ENCODE measurements at regions not wholly inside any gene's neighbourhood (a gene's known extent, or its start where the extent isn't known, plus 50 kb on each side); places are given as distances from the start of the nearest gene placed in this dataset.

- no peak for DNase-seq (ENCODE audit: low read depth)
These were observed 71.6 kb upstream of the GAREM1 start for GRCh38 chr18:32542221-32542798.

GRCh38 chr18:32530947-32531651, 60.4 kb upstream of the GAREM1 start:
- DNase-seq (ENCODE audit: low read depth) = no peak

GRCh38 chr18:32529722-32530420, 59.2 kb upstream of the GAREM1 start:
- no peak for DNase-seq (ENCODE audit: low read depth)

GRCh38 chr18:32520771-32521170, 50.1 kb upstream of the GAREM1 start:
- no peak for DNase-seq (ENCODE audit: low read depth)

Measured in stimulated activated CD8-positive, alpha-beta memory T cell treated with anti-CD3 and anti-CD28 coated beads, Interleukin-7, amount 100 ng/mL, for 24 hours (primary cell).